GM12874 (cell line): ENCODE measurements at regions not wholly inside any gene's neighbourhood (a gene's known extent, or its start where the extent isn't known, plus 50 kb on each side); places are given as distances from the start of the nearest gene placed in this dataset.

Experiments
- CTCF ChIP-seq: IDR thresholded peaks from 2 replicates; pipeline ENCODE4 v1.5.1; 2011; ENCODE audit warnings: low read depth, mild to moderate bottlenecking, control low read depth, low read length, moderate library complexity; ENCODE audit not compliant: insufficient read depth

DNA sequence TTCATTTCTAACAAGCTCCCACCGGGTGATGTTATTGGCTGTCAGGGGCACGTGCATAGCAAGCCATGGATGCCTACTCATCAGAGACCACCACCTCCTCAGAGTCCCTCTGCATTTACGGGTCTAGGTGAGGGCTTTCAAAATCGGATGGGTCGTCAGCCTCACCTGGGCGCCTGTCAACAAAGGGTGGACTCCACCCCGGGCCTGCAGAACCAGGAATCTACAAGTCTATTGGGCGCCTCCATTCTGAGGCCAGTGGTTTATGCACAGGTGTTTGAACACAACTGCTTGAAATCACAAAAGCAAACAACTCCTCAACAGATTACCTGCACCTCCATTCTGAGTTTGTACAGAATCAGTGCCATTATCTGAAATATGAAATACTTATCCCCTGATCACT lies 318.9 kb downstream of the PTTG2 start:
- no peak for TF ChIP-seq CTCF

GRCh38 chr4:38279650-38280322 lies 319.6 kb downstream of the PTTG2 start:
- TF ChIP-seq CTCF, result no peak

- no peak for TF ChIP-seq CTCF
Observed at GRCh38 chr4:38280323-38280706, 320.1 kb downstream of the PTTG2 start.

- no peak for TF ChIP-seq CTCF
Observed at GRCh38 chr4:38281371-38282071, 321.3 kb downstream of the PTTG2 start.

DNA sequence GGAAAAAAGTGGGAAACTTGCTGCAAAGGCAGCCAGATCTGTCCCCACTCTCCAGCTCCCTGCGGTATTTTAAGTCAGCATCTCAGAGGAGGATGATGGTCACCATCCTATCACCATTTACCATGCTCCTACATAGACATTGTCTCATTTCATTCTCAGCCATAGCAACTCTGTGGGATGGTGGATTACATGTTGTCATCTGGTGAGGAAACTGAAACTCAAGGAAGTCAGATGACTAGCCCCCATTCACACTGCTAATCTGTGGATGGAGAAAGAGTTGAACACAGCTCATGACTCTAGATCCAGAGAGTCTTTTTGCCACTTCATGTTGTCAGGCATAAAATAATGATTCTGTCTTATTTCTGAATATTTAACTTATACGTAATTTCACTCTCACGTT lies 323.5 kb downstream of the PTTG2 start:
- no peak for TF ChIP-seq CTCF

DNA sequence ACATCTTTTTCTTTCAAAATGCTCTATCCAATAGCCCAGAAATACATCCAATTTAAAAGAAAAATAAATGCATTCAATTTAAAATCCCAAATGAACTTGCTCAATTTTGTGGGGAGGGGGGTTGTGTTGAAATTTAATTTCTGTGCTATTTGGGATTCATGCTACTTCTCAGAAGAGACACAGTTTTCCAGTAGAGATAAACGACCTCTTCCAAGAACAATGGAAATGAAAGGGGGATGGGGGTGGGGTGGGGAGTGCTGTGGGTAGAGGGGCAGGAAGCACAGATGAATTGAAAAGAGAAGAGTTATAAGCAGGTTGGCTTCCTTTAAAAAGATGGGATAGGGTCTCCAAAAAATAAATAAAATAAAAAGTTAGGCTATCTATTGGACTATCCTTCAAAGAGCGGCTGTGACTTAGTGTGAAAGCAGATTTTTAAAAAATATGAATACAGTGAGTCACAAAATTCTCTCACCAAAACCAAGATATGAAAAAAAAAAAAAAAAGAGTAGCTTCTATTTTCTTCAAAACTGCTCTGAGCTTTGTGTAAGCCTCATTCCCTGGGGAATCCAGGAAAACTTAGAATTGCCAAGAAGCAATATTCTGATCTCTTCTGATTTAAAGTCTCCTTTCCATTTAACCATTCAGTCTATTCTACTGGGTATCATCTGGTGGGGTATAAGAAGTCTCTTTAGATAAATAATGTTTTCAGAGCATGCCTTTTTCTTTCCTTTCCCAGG lies 324.3 kb downstream of the PTTG2 start:
- no peak for TF ChIP-seq CTCF

DNA sequence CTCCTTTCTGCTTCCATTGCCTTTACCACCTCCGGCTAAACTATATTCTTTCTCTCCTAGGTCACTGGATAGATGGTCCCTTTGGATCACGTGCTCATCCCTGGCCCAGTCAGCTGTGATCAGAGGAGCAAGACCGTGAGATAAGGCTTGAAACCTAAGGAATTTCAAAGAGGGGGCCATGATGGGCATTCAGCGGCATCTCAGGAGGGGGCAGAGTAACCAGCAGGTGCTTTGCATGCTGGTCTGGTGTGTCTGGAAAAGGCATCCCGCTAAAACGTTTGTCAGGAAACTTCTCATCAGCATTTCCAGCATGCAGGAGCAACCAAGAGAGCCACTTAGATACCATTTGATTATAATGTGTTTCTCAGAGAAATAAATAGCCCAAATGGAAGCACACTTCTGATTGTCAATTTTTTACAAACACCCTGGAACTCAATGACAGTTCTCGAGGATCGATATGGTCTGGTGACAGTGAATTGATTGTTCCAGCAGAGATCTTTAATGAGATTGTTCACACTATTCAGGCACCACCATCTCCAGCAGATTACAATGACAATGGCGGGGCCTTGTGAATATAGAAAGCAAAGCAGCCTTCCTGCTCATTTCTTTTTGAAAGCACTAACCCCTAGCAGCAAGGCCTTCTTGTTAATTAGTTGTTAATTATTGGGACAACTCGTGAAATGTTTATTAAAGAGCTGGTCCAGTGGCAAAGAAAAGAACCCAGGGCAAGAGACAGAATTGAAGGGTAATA lies 327.1 kb downstream of the PTTG2 start:
- no peak for TF ChIP-seq CTCF
